RWPE2 (cell line): ENCODE measurements at regions not wholly inside any gene's neighbourhood (a gene's known extent, or its start where the extent isn't known, plus 50 kb on each side); places are given as distances from the start of the nearest gene placed in this dataset.

ENCODE experiments used
- ATAC-seq: fragments of 200-7000 bp; cut with Tn5 transposase; 3 replicates; pipeline ENCODE4 v1.9.1; 2021; ENCODE audit warnings: low read depth
- DNase-seq: peaks from one replicate; pipeline ENCODE4 v3.0.0-alpha.2; 2020; ENCODE audit warnings: low spot score
- H3K27ac ChIP-seq: fragments of 450-650 bp; 2 replicates; pipeline ENCODE4 v1.5.1; 2017; ENCODE audit warnings: mild to moderate bottlenecking; ENCODE audit not compliant: poor library complexity, severe bottlenecking
- H3K27me3 ChIP-seq: fragments of 250-450 bp; sonication (Bioruptor Pico); 2 replicates; pipeline ENCODE4 v1.5.1; 2021; ENCODE audit warnings: mild to moderate bottlenecking, moderate library complexity; ENCODE audit not compliant: insufficient read depth, poor library complexity, severe bottlenecking
- H3K36me3 ChIP-seq: fragments of 250-450 bp; sonication (Bioruptor Pico); 2 replicates; pipeline ENCODE4 v1.5.1; 2020; ENCODE audit warnings: low read depth, mild to moderate bottlenecking, moderate library complexity
- H3K4me1 ChIP-seq: fragments of 250-450 bp; sonication (Bioruptor Pico); 2 replicates; pipeline ENCODE4 v1.5.1; 2021; ENCODE audit warnings: mild to moderate bottlenecking, moderate library complexity; ENCODE audit not compliant: insufficient read depth, poor library complexity, severe bottlenecking
- H3K4me3 ChIP-seq: fragments of 250-450 bp; sonication (Bioruptor Pico); 2 replicates; pipeline ENCODE4 v1.5.1; 2021; ENCODE audit warnings: mild to moderate bottlenecking, moderate library complexity; ENCODE audit not compliant: severe bottlenecking
- H3K9me3 ChIP-seq: fragments of 250-450 bp; sonication (Bioruptor Pico); 2 replicates; pipeline ENCODE4 v1.5.1; 2021; ENCODE audit warnings: mild to moderate bottlenecking, moderate library complexity; ENCODE audit not compliant: severe bottlenecking
- CTCF ChIP-seq: fragments of 450-650 bp; IDR thresholded peaks from one replicate; pipeline ENCODE4 v1.5.1; 2017; ENCODE audit warnings: mild to moderate bottlenecking, moderate library complexity; ENCODE audit not compliant: poor library complexity, severe bottlenecking

- TF ChIP-seq CTCF = no peak
- H3K27ac ChIP-seq = no peak overlapping the region
- no peaks in the 10 kb centered on the region for H3K4me1 ChIP-seq
- no peaks in the 10 kb centered on the region for H3K27me3 ChIP-seq
- ATAC-seq (no peak), DNase-seq (no peak)
- no peaks in the 10 kb centered on the region for H3K36me3 ChIP-seq
- H3K9me3 ChIP-seq = no peaks in the 10 kb centered on the region
- no peak overlapping the region for H3K4me3 ChIP-seq
Measured at GRCh38 chr4:62797221-62797620, 1597.1 kb downstream of the ADGRL3 start.

GRCh38 chr4:62791386-62791785, 1591.3 kb downstream of the ADGRL3 start:
- H3K36me3 ChIP-seq = no peaks in the 10 kb centered on the region
- ATAC-seq (no peak), DNase-seq (no peak)
- H3K4me3 ChIP-seq = no peak overlapping the region
- H3K27me3 ChIP-seq = no peaks in the 10 kb centered on the region
- no peaks in the 10 kb centered on the region for H3K9me3 ChIP-seq
- H3K27ac ChIP-seq = no peak overlapping the region
- no peak for TF ChIP-seq CTCF
- no peaks in the 10 kb centered on the region for H3K4me1 ChIP-seq

GRCh38 chr4:62771983-62772557, 1571.9 kb downstream of the ADGRL3 start:
- no peak for TF ChIP-seq CTCF
- Histone ChIP-seq H3K9me3 (no peaks in the 10 kb centered on the region), H3K4me3 (no peak overlapping the region), H3K27ac (no peak overlapping the region), H3K4me1 (no peaks in the 10 kb centered on the region), H3K36me3 (no peaks in the 10 kb centered on the region), H3K27me3 (peaks cover 6% of the 10 kb centered on the region)
- no peak for ATAC-seq
- DNase-seq = no peak

- Histone ChIP-seq H3K4me1 (no peaks in the 10 kb centered on the region), H3K4me3 (no peak overlapping the region), H3K36me3 (no peaks in the 10 kb centered on the region), H3K27me3 (no peaks in the 10 kb centered on the region), H3K27ac (no peak overlapping the region), H3K9me3 (no peaks in the 10 kb centered on the region)
- ATAC-seq (no peak), DNase-seq (no peak)
- TF ChIP-seq CTCF = no peak
Measured at GRCh38 chr4:62740296-62740695, 1540.2 kb downstream of the ADGRL3 start.

GRCh38 chr4:62717154-62717553, 1517.0 kb downstream of the ADGRL3 start:
- DNase-seq (no peak), ATAC-seq (no peak)
- no peak for TF ChIP-seq CTCF
- no peak overlapping the region for H3K27ac ChIP-seq
- no peaks in the 10 kb centered on the region for H3K27me3 ChIP-seq
- H3K4me1 ChIP-seq = no peaks in the 10 kb centered on the region
- H3K9me3 ChIP-seq = no peaks in the 10 kb centered on the region
- no peaks in the 10 kb centered on the region for H3K36me3 ChIP-seq
- H3K4me3 ChIP-seq = no peak overlapping the region
